OCI-LY1 (cell line): ENCODE measurements at regions not wholly inside any gene's neighbourhood (a gene's known extent, or its start where the extent isn't known, plus 50 kb on each side); places are given as distances from the start of the nearest gene placed in this dataset.

Source experiments
- EZH2 ChIP-seq: fragments of 200-600 bp; sonication (generic), shearing (Covaris generic); IDR thresholded peaks from 2 replicates; pipeline ENCODE4 v1.8.0; 2017; ENCODE audit warnings: borderline replicate concordance, mixed run types, mild to moderate bottlenecking, antibody characterized with exemption, low read length, moderate library complexity, mixed read lengths
- TF ChIP-seq, protein P1 (sequence below): fragments of 200-600 bp; sonication (generic), shearing (Covaris generic); IDR thresholded peaks from 2 replicates; pipeline ENCODE4 v1.5.1; 2017; ENCODE audit warnings: mild to moderate bottlenecking, antibody characterized with exemption, low read length, moderate library complexity, mixed read lengths

DNA sequence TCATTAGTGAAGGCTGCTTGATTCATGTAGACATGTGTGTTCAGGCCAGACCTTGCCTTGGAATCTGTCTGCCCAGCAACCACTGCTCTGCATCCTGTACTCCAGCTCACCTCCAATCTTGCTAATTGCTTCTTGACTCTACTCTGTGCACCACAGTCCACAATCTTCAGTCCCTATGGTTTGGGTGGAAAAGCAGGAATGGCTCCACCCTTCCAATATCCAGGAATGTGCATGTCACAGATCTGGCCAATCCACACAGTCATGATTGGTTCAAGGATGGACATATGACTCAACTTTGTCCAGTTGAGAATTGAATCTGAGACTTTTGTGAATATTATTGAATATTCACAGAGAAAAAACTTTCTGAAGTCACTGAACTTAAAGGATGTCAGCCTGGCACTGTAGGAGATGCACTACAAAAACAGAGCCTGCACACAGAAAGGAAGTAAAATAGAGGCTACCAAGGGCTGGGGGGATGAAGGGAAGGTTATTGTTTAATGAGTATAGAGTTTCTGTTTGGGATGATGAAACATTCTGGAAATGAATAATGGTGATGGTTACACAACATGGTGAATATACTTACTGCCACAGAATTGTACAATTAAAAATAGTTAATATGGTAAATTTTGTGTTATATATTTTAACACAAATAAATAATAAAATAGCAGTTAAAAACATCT is 161.3 kb upstream of the USP38 start:
- TF ChIP-seq, protein P1, sequence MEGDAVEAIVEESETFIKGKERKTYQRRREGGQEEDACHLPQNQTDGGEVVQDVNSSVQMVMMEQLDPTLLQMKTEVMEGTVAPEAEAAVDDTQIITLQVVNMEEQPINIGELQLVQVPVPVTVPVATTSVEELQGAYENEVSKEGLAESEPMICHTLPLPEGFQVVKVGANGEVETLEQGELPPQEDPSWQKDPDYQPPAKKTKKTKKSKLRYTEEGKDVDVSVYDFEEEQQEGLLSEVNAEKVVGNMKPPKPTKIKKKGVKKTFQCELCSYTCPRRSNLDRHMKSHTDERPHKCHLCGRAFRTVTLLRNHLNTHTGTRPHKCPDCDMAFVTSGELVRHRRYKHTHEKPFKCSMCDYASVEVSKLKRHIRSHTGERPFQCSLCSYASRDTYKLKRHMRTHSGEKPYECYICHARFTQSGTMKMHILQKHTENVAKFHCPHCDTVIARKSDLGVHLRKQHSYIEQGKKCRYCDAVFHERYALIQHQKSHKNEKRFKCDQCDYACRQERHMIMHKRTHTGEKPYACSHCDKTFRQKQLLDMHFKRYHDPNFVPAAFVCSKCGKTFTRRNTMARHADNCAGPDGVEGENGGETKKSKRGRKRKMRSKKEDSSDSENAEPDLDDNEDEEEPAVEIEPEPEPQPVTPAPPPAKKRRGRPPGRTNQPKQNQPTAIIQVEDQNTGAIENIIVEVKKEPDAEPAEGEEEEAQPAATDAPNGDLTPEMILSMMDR: no peak
- no peak for TF ChIP-seq EZH2
